Motor neuron (in vitro differentiated cells): ENCODE measurements at regions not wholly inside any gene's neighbourhood (a gene's known extent, or its start where the extent isn't known, plus 50 kb on each side); places are given as distances from the start of the nearest gene placed in this dataset.
A peak's percentile ranks its signal among the peaks of the same experiment; 100 is the strongest.

Experiments
- ATAC-seq, 8 experiments: fragments of 200-7000 bp; cut with Tn5 transposase; replicated peaks in 6 of 8; 2 replicates each; pipeline ENCODE4 v1.8.0; 2021; ENCODE audit warnings: mild to moderate bottlenecking in 8 of 8, moderate library complexity in 8 of 8
- H3K27ac ChIP-seq, 2 donors: fragments of 250-450 bp; sonication (Bioruptor Pico); 2 replicates each; pipeline ENCODE4 v1.9.0; 2021; ENCODE audit warnings: antibody characterized with exemption in 2 of 2, mild to moderate bottlenecking in 2 of 2, moderate library complexity in 1 of 2
- H3K4me1 ChIP-seq, 2 donors: fragments of 250-450 bp; sonication (Bioruptor Pico); replicated peaks in 1 of 2; 2 replicates each; pipeline ENCODE4 v1.6.1; 2021; ENCODE audit warnings: antibody characterized with exemption in 2 of 2, mild to moderate bottlenecking in 2 of 2, moderate library complexity in 1 of 2
- H3K4me3 ChIP-seq, 5 donors: fragments of 250-450 bp; sonication (Bioruptor Pico); 2 replicates each; pipeline ENCODE4 v1.9.0; 2021; ENCODE audit warnings: antibody characterized with exemption in 5 of 5, mild to moderate bottlenecking in 5 of 5, moderate library complexity in 4 of 5
- WGBS, 10 experiments: fragments of 450-650 bp; shearing (Covaris generic); methylation state at CpG; one replicate each; pipeline ENCODE4 v1.0.0; 2022; 5-methylcytosine and 5-hydroxymethylcytosine counted together
- in situ Hi-C, 9 experiments: fragments of 400-800 bp; cut with MboI; loops; one replicate each; pipeline ENCODE4 v1.15.0; 2021; ENCODE audit warnings: low sequenced_read_pairs in 9 of 9, low pct_unique_long_range_greater_than_20kb in 2 of 9; ENCODE audit not compliant: unreplicated experiment in 9 of 9

- H3K4me3 ChIP-seq: no peak overlapping the region
- 45 to 96% (median 95%) methylated on average over 2 of the region's 2 CpGs; no CpG with 5 or more reads in 1 of the 10 experiments for whole genome bisulfite sequencing, 10 experiments
Measured at GRCh38 chr4:107114059-107114458, 77.9 kb upstream of the DKK2 start.

GRCh38 chr4:107098401-107098800, 62.3 kb upstream of the DKK2 start:
- no peak for ATAC-seq
- in situ Hi-C loops: loop anchor here in 1 of 9 experiments (25.0 kb wide), 1 partner anchor 414 kb away; no protein-coding TSS in a partner anchor
- 13 to 100% (median 86%) methylated on average over 1 of the region's 2 CpGs; no CpG with 5 or more reads in 7 of the 10 experiments for WGBS, 10 experiments
- Histone ChIP-seq H3K27ac (no peak overlapping the region), H3K4me1 (no peaks in the 10 kb centered on the region), H3K4me3 (no peak overlapping the region)

More at GRCh38 chr4:107114059-107114458, 77.9 kb upstream of the DKK2 start:
- Histone ChIP-seq H3K4me1 (no peaks in the 10 kb centered on the region), H3K27ac (no peak overlapping the region)
- in situ Hi-C loops: no loop called here
- ATAC-seq: no peak

GRCh38 chr4:107094976-107095375, 58.9 kb upstream of the DKK2 start:
- H3K4me3 ChIP-seq: no peak overlapping the region
- in situ Hi-C loops: loop anchor here in 1 of 9 experiments (25.0 kb wide), 1 partner anchor 417 kb away; no protein-coding TSS in a partner anchor
- no peak for ATAC-seq
- no peaks in the 10 kb centered on the region for H3K4me1 ChIP-seq
- H3K27ac ChIP-seq: no peak overlapping the region
- WGBS, 10 experiments: 60 to 100% (median 78%) methylated on average over 1 to 2 of the region's 3 CpGs; no CpG with 5 or more reads in 6 of the 10 experiments

GRCh38 chr4:107094332-107094731, 58.2 kb upstream of the DKK2 start:
- in situ Hi-C loops: loop anchor here in 1 of 9 experiments (25.0 kb wide), 1 partner anchor 418 kb away; no protein-coding TSS in a partner anchor
- H3K27ac ChIP-seq: no peak overlapping the region
- H3K4me3 ChIP-seq: no peak overlapping the region
- peak in 3 of 8 experiments; percentile 63 to 92 (median 91) for ATAC-seq
- 40 to 100% (median 100%) methylated on average over 1 to 2 of the region's 2 CpGs; no CpG with 5 or more reads in 3 of the 10 experiments for WGBS, 10 experiments
- no peaks in the 10 kb centered on the region for H3K4me1 ChIP-seq
